Endothelial cell of umbilical vein (primary cell): ENCODE measurements at regions not wholly inside any gene's neighbourhood (a gene's known extent, or its start where the extent isn't known, plus 50 kb on each side); places are given as distances from the start of the nearest gene placed in this dataset.

ENCODE experiments used
- BruUV-seq: library from RNA; stranded (reverse); fragments of 400-500 nt; replicated peaks from 2 replicates; lab custom pipeline; 2021; lab: Mats Ljungman, UMichigan
- CTCF ChIA-PET: fragments of 300-600, 350-600 bp; sonication (Branson Sonifier 250); formaldehyde crosslinking; loops from one replicate; lab custom pipeline; 2021; ENCODE audit warnings: antibody characterized with exemption, inconsistent platforms; lab: Charles Lee
- POLR2A ChIA-PET: fragments of 300-600, 350-600 bp; sonication (Branson Sonifier 250); formaldehyde crosslinking; loops from one replicate; lab custom pipeline; 2021; ENCODE audit warnings: antibody characterized with exemption, inconsistent platforms; lab: Charles Lee
- DNase-seq: peaks from one replicate; pipeline ENCODE4 v3.0.0-alpha.2; 2011; ENCODE audit warnings: low read depth, low spot score
- FAIRE-seq: peaks from 2 replicates; lab custom pipeline; 2011; peaks lifted over from hg19 to GRCh38; lab: Jason Lieb, UNC
- H2AFZ ChIP-seq: 2 replicates; pipeline ENCODE4 v1.6.0; 2012; ENCODE audit warnings: low read depth, low read length, control low read depth, inconsistent platforms
- H3K27ac ChIP-seq: 2 replicates; pipeline ENCODE4 v1.5.1; 2011; ENCODE audit warnings: low read depth, mild to moderate bottlenecking, control low read depth, low read length, moderate library complexity; ENCODE audit not compliant: insufficient read depth
- H3K27me3 ChIP-seq, 2 experiments: 2 replicates each; pipeline versions ENCODE4 v1.6.0 to v1.6.1; 2011; ENCODE audit warnings: low read length in 2 of 2, mixed read lengths in 1 of 2; ENCODE audit not compliant: control insufficient read depth in 2 of 2, insufficient read depth in 2 of 2
- H3K36me3 ChIP-seq, 2 experiments: 2 replicates in 1 of 2; 3 replicates in 1 of 2; pipeline ENCODE4 v1.5.1; 2011; ENCODE audit warnings: low read length in 2 of 2, mild to moderate bottlenecking in 1 of 2, moderate library complexity in 1 of 2; ENCODE audit not compliant: control insufficient read depth in 2 of 2, insufficient read depth in 2 of 2; ENCODE audit errors: extremely low read depth in 1 of 2
- H3K4me1 ChIP-seq: 3 replicates; pipeline ENCODE4 v1.5.1; 2011; ENCODE audit warnings: mild to moderate bottlenecking, low read length; ENCODE audit not compliant: control insufficient read depth, insufficient read depth; ENCODE audit errors: extremely low read depth
- H3K4me2 ChIP-seq: 2 replicates; pipeline ENCODE4 v1.6.1; 2011; ENCODE audit warnings: low read length, control low read depth, mixed read lengths; ENCODE audit not compliant: insufficient read depth
- H3K4me3 ChIP-seq, 3 experiments: fragments of 200-600 bp in 1 of 3; sonication (generic), shearing (Covaris generic) in 1 of 3; replicated peaks in 1 of 3; 2 replicates each; pipeline ENCODE4 v1.5.1; 2011 to 2016; ENCODE audit warnings: control low read depth in 3 of 3, low read length in 3 of 3, mild to moderate bottlenecking in 2 of 3, inconsistent platforms in 1 of 3, low read depth in 1 of 3, moderate library complexity in 1 of 3; ENCODE audit not compliant: insufficient read depth in 1 of 3
- H3K79me2 ChIP-seq: 2 replicates; pipeline ENCODE4 v1.6.0; 2012; ENCODE audit warnings: low read length, inconsistent platforms; ENCODE audit not compliant: control insufficient read depth, insufficient read depth
- H3K9ac ChIP-seq: replicated peaks from 2 replicates; pipeline ENCODE3; 2011; ENCODE audit warnings: low read length, control low read depth; ENCODE audit not compliant: insufficient read depth; ENCODE audit errors: extremely low read depth
- H3K9me1 ChIP-seq: replicated peaks from 3 replicates; pipeline ENCODE4 v1.6.0; 2011; ENCODE audit warnings: mild to moderate bottlenecking, low read length; ENCODE audit not compliant: control insufficient read depth, insufficient read depth; ENCODE audit errors: extremely low read depth
- H3K9me3 ChIP-seq: replicated peaks from 2 replicates; pipeline ENCODE4 v1.5.1; 2012; ENCODE audit warnings: low read length, inconsistent platforms; ENCODE audit not compliant: control insufficient read depth, insufficient read depth
- H4K20me1 ChIP-seq: replicated peaks from 2 replicates; pipeline ENCODE3; 2011; ENCODE audit warnings: mild to moderate bottlenecking, low read length; ENCODE audit not compliant: control insufficient read depth, insufficient read depth; ENCODE audit errors: extremely low read depth
- CTCF ChIP-seq, 2 donors: IDR thresholded peaks; 1 replicate in 1 of 2; 2 replicates in 1 of 2; pipeline ENCODE4 v1.5.1; 2011; ENCODE audit warnings: low read length in 2 of 2, mild to moderate bottlenecking in 2 of 2, moderate library complexity in 2 of 2, control low read depth in 1 of 2, inconsistent platforms in 1 of 2, low read depth in 1 of 2; ENCODE audit not compliant: insufficient read depth in 1 of 2; ENCODE audit errors: extremely low read depth in 1 of 2
- EZH2 ChIP-seq: IDR thresholded peaks from 2 replicates; pipeline ENCODE4 v1.6.1; 2012; ENCODE audit warnings: borderline replicate concordance, low read depth, mild to moderate bottlenecking, moderate library complexity, low read length, inconsistent platforms; ENCODE audit not compliant: severe bottlenecking
- FOS ChIP-seq: IDR thresholded peaks from 2 replicates; pipeline ENCODE4 v1.6.1; 2011; ENCODE audit warnings: mild to moderate bottlenecking, low read length, moderate library complexity, borderline replicate concordance; ENCODE audit not compliant: insufficient read depth
- GATA2 ChIP-seq: IDR thresholded peaks from 2 replicates; pipeline ENCODE4 v1.7.0; 2011; ENCODE audit warnings: low read depth, mild to moderate bottlenecking, moderate library complexity, mixed read lengths, low read length; ENCODE audit not compliant: insufficient read length, insufficient read depth
- JUN ChIP-seq: IDR thresholded peaks from 2 replicates; pipeline ENCODE4 v1.6.1; 2011; ENCODE audit warnings: borderline replicate concordance, low read depth; ENCODE audit not compliant: insufficient read length, insufficient read depth
- MAX ChIP-seq: IDR thresholded peaks from 2 replicates; pipeline ENCODE4 v1.6.1; 2011; ENCODE audit not compliant: insufficient read depth, insufficient read length
- MYC ChIP-seq: IDR thresholded peaks from one replicate; pipeline ENCODE4 v1.6.1; 2011; ENCODE audit warnings: mild to moderate bottlenecking, low read depth, low read length
- POLR2A ChIP-seq: IDR thresholded peaks from 2 replicates; pipeline ENCODE4 v1.6.1; 2012; ENCODE audit warnings: low read depth, mild to moderate bottlenecking, control low read depth, low read length
- POLR2AphosphoS5 ChIP-seq: IDR thresholded peaks from 2 replicates; pipeline ENCODE4 v1.6.1; 2012; ENCODE audit warnings: low read depth, mild to moderate bottlenecking, control low read depth, low read length, moderate library complexity; ENCODE audit not compliant: insufficient read depth
- dilution Hi-C: fragments of 300-500 bp; cut with MboI; formaldehyde crosslinking; loops from one replicate; pipeline ENCODE4 v1.15.0; 2019; ENCODE audit warnings: low sequenced_read_pairs; ENCODE audit not compliant: extremely low pct_ligation_motif_present
- intact Hi-C: fragments of 100-400 bp; cut with micrococcal nuclease; formaldehyde crosslinking; loops from one replicate; pipeline ENCODE4 v1.10.0; 2022

DNA sequence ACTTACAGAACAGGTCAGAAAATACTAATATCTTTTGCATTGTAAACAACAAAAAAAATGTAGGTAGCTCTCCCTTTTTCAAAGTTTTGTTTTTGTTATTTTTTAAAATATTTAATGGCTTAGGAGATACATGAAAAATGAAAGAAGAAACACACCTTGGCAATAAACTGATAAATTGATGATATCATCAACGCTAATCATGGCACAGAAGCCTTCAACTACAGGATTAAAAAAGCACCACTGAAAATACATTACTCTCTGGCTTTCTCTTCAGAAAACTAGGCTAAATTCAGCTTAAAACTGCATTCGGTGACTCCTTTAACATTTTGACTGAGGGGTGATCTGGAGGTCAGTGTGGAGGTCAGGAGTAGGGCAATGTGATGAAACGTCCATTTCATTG is 1018.8 kb upstream of the FANCL start:
- Histone ChIP-seq H3K9me3 (no peaks in the 10 kb centered on the region), H4K20me1 (no peaks in the 10 kb centered on the region), H3K4me1 (no peaks in the 10 kb centered on the region), H3K27ac (no peak overlapping the region), H3K27me3 (no peaks in the 10 kb centered on the region), H3K9me1 (no peaks in the 10 kb centered on the region), H3K9ac (no peak overlapping the region), H3K4me2 (no peak overlapping the region), H2AFZ (no peak overlapping the region), H3K4me3 (no peak overlapping the region), H3K36me3 (no peaks in the 10 kb centered on the region), H3K79me2 (no peaks in the 10 kb centered on the region)
- intact Hi-C loops (no loop called here), dilution Hi-C loops (no loop called here)
- ChIA-PET POLR2A (no interaction called here), CTCF (no interaction called here)
- TF ChIP-seq GATA2 (no peak), CTCF (IDR thresholded peaks at IDR 0.05; ENCODE audit: extremely low read depth in 1 of 2, insufficient read depth in 1 of 2, low read depth in 1 of 2, low read length in 2 of 2) (no peak), POLR2AphosphoS5 (no peak), MYC (no peak), POLR2A (no peak), MAX (no peak), FOS (no peak), JUN (no peak), EZH2 (no peak)
- no TSS peak for BruUV-seq
- DNase-seq (no peak), FAIRE-seq (no peak)
